GM19023 (cell line): ENCODE measurements at regions not wholly inside any gene's neighbourhood (a gene's known extent, or its start where the extent isn't known, plus 50 kb on each side); places are given as distances from the start of the nearest gene placed in this dataset.

ENCODE experiments used
- ATAC-seq: cut with Tn5 transposase; IDR thresholded peaks from one replicate; pipeline ENCODE4 v1.9.1; 2021; ENCODE audit warnings: mild to moderate bottlenecking, moderate library complexity; ENCODE audit not compliant: unreplicated experiment

DNA sequence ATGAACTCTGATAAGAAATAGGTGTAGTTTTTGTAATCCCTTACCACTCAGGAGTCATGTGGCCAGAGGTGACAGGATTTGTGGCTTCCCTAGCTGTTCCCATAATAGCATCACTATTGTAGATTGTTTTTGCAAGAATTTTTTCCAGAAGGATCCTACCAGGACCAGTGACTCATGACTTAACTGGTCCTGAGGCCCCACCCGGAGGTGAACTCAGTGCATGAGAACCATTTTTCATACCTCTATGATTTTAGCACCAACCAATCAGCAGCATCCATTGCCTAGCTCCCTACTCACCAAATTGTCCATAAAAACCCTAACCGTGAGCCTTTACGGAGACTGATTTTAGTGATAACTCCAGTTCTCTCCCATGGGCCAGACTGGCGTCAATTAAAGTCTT lies 484.8 kb downstream of the PSAT1 start:
- no peak for ATAC-seq

DNA sequence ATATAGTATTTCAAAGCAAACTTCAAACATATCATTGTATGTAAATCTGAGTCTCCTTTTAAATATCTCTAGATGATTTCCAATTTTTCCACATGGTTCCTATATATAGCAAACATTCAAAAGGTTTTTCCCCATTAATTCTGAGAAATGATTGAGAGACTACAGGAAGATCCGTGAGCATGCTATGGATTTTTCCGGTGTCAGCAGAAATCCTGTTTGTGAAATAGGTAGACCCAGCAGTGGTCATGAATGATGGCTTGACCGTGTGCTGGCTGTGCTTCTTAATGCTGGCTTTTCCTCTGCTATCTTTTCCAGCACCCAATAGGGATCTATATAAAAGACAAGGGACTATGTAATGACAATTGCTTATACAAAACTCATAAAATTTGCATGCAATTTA lies 485.3 kb downstream of the PSAT1 start:
- ATAC-seq = no peak

DNA sequence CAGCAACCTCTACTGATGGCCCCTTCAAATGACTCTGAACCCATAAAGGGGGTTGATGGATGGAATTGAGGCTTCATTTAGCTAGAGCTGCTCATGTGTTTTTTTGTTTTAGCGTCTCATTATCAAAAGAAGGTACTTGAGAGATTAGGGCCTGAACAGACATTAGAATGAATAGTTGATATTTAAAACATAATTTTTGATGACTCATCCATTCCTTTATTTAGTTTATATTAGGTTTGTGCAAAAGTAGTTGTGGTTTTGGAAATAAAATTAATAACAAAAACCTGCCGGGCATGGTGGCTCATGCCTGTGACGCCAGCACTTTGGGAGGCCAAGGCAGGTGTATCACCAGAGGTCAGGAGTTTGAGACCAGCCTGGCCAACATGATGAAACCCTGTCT lies 485.9 kb downstream of the PSAT1 start:
- ATAC-seq = no peak

DNA sequence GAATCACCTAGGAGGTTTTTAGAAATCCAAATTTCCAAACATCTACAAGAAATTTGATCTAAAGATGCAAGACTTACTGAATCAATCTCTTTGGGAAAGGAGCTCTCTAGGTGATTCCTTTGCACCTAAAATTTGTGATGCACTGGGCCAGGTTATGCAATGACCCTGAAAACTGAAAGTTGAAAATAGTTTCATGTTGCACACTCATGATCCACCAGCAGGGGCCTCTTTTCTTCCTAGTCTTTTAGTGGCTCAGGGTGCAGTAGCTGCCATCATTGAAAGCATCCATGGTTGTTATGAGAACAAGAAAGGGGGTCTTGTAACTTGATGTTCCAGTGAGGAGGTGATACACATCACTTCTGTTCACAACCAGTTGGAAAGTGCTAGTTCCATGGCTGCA lies 486.8 kb downstream of the PSAT1 start:
- no peak for ATAC-seq

DNA sequence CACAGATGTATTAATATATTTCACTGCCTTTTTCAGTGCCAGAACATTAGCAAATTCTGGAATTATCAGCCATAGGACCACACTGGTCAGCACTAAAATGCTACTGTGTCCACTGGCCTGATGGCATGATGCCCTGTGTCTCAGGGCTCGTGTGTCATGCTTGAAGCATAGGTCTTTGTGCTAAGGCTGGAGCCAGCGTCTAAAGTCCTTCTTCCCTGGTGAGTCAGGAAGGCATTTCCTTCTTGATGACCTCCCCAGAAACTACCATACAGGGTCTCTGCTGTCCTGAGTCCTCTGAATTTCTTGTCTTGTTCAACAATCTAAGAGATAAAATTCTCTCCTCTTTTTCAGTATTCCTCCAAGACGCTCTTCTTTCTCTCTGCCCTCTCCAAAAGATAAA lies 489.9 kb downstream of the PSAT1 start:
- no peak for ATAC-seq

DNA sequence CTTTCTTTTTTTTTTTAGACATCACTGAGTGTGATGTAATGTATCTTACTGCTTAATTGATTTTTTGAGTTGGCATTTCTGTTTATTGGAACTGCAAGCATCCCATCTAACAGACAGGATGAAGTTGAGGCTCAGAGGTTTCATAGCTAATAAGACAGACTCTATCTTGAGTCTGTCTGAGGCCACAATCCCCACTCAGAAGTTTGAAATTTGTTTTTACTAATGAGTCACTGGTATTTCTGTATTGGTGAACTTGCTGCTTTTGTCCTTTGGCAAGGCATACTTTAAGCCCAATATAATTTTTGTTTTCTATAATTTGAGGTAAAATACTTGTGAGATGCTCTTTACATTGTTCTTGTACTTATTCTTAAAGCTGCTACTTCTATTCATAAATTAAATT lies 491.2 kb downstream of the PSAT1 start:
- ATAC-seq = no peak

DNA sequence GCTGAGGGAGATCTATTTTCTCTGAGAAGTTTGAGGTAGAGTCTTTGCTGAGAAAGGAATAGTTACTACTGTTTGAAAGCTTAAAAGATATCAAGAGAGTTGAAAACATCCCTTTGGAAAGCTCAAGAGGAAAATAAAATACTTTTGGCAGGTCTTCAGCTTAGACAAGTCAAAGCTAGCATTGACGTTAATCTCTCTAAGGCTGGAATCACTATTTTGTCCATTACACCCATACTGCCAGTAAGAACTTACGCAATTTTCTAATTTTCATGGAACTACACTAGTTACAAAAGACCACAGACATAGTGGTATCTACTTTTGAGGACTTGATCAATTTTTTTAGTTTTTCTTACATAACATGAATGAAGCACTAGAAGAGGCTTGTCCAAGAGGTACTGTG lies 494.9 kb downstream of the PSAT1 start:
- ATAC-seq = no peak

DNA sequence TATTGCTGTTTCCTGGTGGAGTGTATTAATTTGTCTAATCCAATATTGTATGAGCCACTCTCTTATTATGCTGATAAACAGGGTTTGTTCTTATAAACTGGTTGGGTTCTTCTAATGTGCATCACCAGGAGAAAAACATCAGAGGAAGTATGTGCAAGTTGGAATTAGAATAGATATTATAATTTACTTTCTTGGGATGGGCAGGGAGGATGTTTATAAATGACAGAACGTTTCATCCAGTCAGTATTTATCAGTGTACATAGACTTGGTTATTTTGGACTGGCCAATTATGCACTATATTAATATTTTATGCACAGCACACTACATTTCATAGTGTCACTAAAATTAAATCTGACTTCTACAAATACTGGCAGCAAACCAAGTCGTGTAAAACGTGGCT lies 495.8 kb downstream of the PSAT1 start:
- no peak for ATAC-seq

DNA sequence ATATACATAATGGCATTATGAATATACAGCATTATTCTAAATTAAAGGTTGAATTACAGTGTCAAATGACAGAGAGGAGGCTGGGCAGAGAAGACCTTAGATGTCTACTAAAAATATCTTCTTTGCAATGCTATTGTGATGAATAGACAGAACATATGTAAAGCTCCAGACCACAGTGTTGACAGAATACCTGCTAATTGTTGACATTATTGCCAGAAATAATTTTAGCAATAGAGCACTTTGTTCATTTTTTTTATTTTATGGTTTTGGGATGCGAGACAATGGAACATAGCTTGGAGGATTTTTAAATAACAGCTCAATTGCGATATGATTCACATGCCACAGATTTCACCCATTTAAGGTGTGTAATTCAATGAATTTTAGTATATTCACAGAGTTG lies 508.8 kb downstream of the PSAT1 start:
- ATAC-seq = no peak

DNA sequence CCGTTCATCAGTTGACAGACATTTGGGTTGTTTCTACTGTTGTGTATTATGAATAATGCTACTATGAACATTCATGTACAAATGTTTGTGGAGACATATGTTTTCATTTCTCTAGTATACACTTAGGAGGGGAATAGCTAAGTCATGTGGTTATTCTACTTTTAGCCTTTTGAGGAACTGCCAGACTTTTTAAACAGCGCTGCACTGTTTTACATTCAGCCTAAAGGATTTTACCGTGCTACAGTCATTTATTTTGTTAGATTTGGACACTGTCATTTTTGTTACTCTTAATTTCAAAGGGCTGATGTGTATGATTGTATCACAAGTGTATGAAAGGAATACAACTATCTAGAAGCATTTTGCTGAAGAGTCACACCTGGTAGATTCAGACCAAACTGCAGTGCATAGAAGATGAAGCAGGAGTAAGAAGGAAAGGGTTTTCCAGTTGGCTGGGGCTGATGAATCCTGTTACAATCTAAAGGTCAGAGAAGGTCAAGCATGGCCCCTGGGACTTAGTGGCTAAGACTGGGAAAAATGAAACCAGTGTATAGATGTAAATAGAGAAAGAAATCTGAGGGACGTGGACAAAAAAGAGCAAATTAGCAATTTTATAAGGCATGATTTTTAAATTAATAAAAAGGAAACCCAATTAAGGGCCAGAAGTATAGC lies 509.7 kb downstream of the PSAT1 start:
- no peak for ATAC-seq

DNA sequence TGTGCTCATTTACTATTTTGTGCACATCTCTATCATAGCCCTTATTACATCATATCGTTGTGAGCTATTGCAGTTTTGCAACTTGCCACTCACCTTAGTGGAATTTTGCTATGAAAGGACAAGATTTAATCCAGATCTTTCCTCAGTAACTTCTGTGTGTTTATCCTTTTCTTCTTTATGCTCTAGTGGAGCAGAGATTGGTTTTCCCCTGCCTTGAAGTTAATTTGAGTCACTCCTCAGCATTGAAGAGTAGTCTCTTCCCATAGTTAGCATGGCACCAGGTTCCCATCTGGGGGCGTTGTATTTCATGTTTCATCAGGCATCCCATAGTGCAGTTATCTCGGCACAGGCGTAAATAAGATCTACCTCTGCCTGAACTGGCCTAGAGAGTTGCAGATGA lies 510.4 kb downstream of the PSAT1 start:
- no peak for ATAC-seq

DNA sequence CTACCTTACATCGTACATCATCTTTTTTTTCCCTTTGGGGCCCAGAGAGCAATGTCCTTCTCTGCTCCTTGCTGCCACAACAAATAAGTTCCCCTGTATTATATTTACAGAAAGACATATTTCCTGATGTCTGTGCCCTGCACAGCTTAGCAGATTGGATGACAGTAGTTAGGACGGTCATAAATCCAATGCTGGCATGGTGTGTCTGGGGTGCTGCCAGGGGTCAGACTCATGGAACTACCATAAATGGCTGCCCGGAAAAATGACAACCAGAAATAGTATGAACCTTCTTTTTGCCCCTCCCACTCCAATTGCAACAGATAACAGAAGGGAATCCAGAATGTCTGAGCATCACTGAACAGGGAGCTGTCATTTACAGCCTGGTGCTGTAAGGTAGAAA lies 511.1 kb downstream of the PSAT1 start:
- no peak for ATAC-seq

DNA sequence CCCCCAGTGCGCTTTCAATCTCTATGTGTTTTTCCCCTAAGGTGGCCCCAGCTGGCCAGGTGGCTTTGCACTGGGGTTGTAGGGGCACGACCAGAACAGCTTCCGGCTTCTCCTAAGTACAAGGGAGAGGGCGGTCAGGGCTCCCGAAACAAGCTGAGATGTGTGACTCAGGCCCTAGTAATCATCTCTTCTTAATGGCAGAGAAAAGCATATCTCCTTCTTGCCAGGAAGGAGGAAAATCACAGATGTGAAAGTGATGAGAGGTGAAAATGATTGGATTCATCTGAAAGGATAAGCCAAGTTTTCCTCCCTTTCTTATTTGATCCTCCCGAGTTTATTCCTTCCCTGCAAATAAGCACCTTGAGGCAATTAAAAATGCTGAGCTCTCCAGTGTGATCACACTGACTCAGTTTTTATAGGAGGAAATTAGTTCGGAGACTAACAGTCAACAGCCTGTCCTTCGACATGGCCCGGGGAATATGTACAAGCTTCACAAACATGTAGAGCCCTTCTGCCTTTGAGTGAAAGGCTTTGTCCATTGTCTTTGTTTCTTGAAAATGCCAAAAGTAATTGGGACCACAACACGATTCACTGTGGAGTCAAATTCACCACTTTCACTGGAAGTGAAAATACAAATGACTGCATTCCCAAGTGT lies 514.8 kb downstream of the PSAT1 start:
- ATAC-seq = no peak

DNA sequence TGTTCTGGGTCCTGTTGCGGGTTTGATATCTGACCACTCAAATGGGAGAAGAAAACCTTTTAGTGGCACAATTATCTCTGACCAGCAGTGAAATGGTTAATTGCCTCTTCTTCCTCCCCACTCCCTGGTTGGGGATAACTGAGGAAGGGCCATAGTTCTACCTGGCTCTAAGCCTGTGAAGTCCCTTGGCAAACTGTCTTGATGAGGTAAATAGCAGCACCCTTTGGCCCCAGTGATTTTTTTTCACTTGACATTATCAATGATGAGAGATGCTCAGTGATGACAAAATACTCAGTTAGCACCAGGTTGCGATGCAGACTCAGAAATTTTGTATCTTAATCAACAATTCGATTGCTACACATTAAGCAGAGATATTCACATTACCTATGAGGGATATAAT lies 515.7 kb downstream of the PSAT1 start:
- ATAC-seq = no peak

DNA sequence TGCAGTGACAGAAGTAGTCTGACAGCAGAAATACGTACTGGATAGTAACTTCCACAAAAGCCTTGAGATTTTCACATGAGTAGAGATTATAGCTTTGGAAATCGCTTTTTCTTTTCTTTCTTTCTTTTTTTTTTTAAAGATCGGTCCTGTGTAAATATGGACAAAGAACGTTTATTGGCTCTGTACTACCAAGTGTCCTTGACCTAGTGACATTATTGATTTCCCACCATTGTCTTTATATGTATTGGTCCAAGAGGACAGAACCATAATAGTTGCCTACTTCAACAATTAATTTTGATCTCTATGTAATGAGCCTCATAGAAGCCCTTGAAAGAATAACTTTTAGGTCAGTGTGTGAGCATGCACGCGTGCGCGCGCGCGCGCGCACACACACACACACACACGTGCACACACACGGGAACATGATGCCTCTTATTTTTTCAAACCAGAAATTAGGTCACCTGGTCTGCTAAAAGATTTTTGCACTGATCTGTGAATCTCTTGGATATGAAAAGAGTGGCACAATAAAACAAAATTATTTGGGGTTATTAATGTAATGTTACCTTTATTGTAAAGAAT lies 516.8 kb downstream of the PSAT1 start:
- ATAC-seq = no peak

DNA sequence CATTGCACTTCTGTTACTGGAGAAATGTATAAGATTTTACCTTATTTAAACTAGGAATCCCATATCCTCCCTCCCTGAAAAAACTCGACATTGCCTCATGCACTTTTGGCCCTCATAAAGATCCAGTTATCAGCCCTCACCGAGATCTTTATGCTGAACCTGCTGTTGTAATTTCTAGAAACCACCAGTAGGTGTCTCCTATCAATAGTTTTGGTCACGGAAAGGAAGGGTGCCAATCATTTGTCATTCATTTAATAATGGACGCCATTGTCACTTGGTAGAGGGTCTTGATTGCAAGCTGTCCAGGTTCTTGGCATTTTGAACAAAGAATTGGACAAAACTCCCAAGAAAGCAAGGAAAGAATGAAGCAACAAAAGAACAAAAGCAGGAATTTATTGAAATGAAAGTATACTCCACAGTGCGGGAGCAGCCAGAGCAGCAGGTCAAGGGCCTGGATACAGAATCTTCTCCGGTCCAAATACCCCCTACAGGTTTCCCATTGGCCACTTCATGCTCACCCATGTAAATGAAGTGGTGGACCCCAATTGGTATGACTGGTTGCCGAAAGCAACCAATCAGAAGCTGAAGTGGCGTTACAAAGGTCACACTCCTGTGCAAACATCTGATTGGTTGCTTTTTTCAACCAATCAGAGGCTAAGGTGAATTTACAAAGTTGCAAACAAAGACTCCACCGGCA lies 524.3 kb downstream of the PSAT1 start:
- ATAC-seq = peak; percentile 75

DNA sequence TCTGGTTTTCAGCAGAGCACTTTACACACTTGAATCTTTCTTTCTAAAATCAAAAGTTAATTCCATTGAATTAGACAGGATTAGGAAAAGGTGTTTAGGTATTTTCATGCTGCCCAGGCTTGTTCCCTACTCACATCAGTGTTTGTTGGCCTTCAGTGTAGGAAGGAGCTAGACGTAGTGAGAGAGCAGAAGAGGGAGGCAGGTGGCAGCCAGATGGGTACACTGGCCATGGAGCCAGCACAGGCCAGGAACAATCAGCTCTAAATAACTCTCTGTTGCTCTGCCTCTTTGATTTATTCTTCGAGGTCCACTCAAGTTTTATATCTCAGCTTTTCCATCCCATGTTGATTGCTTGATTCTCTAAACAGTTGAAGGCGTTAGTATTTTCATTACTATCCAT lies 529.6 kb downstream of the PSAT1 start:
- ATAC-seq = no peak

DNA sequence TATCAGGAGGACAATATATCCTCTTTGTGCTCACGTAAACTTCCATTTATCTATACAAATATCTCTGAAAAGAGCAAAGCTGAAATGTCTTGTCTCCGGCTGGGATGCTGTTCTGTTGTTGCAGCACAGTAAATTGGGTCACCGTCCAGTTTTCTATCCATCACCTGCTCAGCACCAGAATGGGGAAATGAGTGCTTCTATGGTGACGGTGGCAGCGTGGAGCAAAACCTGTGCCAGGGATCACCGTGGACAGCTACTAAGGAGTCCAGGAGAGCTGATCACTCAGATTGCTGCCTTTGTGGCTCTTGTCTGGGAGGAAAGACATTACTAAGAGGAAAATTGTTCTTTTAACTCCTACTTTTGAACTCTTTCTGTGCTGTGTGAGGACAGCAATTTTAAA lies 531.6 kb downstream of the PSAT1 start:
- no peak for ATAC-seq

DNA sequence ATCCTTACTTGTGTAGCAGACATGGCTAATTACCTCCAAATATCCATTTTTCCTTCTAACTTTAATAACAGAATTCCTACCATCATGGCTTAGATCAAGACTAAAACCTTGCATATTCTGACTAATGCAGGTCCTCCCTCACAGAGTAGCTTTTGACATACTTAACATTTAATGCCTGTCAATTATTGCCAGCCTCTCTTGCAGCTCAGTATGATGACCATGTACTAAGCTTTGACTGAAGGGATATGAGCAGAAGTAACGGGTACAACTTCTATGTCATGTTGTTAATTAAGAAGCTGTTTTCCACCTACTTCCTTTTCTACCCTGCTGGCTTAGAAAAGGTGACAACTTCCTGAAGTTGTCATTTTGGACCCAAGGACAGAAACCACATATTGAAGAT lies 533.4 kb downstream of the PSAT1 start:
- ATAC-seq = no peak

DNA sequence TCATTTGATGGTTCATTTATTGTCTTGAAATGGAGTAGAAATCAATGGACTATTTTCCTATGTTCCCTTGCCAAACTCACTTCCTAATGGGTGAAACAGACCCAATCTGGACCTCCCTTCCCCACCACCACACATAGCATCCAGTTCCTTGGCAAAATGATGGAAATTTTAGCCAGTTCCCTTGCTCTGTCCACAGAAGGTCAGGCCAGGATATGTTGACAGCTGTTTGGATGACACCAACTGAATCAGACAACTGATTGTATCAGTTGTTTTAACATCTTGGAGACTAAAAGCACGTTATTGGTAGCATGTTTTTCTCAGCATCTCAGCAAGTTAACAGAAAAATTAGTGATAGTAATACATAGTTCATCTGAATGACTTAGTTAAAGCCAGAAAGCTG lies 534.8 kb downstream of the PSAT1 start:
- no peak for ATAC-seq

DNA sequence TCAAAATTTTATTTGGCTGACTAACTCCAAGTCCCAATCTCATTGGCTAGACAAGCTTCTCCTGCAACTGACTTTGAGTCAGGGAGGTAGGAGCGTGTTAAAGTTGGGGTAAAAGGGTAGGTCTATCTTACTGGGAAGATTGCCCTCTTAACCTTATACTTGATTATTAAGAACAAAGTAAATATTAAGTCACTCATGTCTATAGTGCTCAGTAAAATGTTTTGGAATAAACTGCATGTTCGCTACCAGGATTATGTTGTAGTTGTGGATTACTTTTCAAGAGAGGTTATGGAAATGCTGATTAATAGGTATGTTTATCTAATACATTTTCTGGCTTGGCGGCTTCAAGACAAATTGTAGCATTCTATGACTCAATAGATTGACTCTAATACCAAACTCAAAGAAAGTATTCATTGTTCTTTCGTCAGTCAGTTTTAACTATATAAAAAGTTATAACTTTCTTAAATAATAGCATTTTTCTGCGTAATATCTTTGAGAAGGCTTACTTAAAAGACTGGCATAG lies 539.1 kb downstream of the PSAT1 start:
- ATAC-seq = no peak

DNA sequence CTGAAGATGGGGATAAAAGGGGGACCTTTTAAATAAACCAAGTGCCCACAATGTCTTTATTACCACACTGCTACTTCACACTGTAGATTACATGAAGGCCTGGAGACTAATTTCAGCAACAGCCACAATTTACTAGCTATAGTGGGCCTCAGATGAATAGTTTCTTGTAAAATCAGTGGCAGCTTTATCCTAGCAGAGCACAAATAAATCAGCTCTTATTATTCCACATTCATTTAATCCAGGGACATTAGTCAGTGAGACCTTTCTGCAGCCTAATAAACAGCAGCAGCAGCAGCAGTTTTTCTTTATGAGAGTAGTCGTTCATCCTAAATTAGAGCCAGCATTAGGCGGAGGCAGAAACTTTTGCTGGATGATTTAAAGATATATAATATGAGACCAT lies 542.3 kb downstream of the PSAT1 start:
- no peak for ATAC-seq
